Stimulated activated CD8-positive, alpha-beta memory T cell treated with anti-CD3 and anti-CD28 coated beads, Interleukin-7, amount 100 ng/mL, for 24 hours (primary cell): ENCODE measurements at regions not wholly inside any gene's neighbourhood (a gene's known extent, or its start where the extent isn't known, plus 50 kb on each side); places are given as distances from the start of the nearest gene placed in this dataset.

Experiments used
- DNase-seq: peaks from one replicate; pipeline ENCODE4 v3.0.0-alpha.2; 2020; ENCODE audit warnings: low read depth

- DNase-seq: no peak
These were observed 51.9 kb upstream of the USP47 start for GRCh38 chr11:11789735-11790369.

GRCh38 chr11:11788063-11788710, 53.6 kb upstream of the USP47 start:
- no peak for DNase-seq

GRCh38 chr11:11787305-11788062, 54.3 kb upstream of the USP47 start:
- DNase-seq: peak; percentile 44

GRCh38 chr11:11786771-11787170, 55.0 kb upstream of the USP47 start:
- no peak for DNase-seq

- no peak for DNase-seq
These were observed 55.5 kb upstream of the USP47 start for GRCh38 chr11:11786234-11786633.

GRCh38 chr11:11782532-11783110, 59.2 kb upstream of the USP47 start:
- no peak for DNase-seq

GRCh38 chr11:11780858-11781257, 60.9 kb upstream of the USP47 start:
- DNase-seq: no peak

- DNase-seq: no peak
These were observed 61.8 kb upstream of the USP47 start for GRCh38 chr11:11779975-11780374.

- DNase-seq: no peak
These were observed 63.9 kb upstream of the USP47 start for GRCh38 chr11:11777897-11778296.

- DNase-seq: no peak
These were observed 65.1 kb upstream of the USP47 start for GRCh38 chr11:11776714-11777113.

GRCh38 chr11:11774928-11775327, 66.8 kb upstream of the USP47 start:
- DNase-seq: no peak

- no peak for DNase-seq
These were observed 68.8 kb upstream of the USP47 start for GRCh38 chr11:11772865-11773515.

- DNase-seq: no peak
These were observed 70.8 kb upstream of the USP47 start for GRCh38 chr11:11770921-11771486.

GRCh38 chr11:11770296-11770695, 71.5 kb upstream of the USP47 start:
- DNase-seq: no peak

- no peak for DNase-seq
These were observed 72.0 kb upstream of the USP47 start for GRCh38 chr11:11769782-11770181.

GRCh38 chr11:11769362-11769761, 72.4 kb upstream of the USP47 start:
- DNase-seq: no peak

- DNase-seq: no peak
These were observed 77.4 kb upstream of the USP47 start for GRCh38 chr11:11764423-11764803.

- no peak for DNase-seq
These were observed 77.9 kb upstream of the USP47 start for GRCh38 chr11:11763796-11764422.

GRCh38 chr11:11760838-11761237, 80.9 kb upstream of the USP47 start:
- no peak for DNase-seq

GRCh38 chr11:11758603-11759196, 83.1 kb upstream of the USP47 start:
- no peak for DNase-seq

GRCh38 chr11:11757909-11758308, 83.9 kb upstream of the USP47 start:
- no peak for DNase-seq
